Progenitor cell of endocrine pancreas (in vitro differentiated cells): ENCODE measurements at regions not wholly inside any gene's neighbourhood (a gene's known extent, or its start where the extent isn't known, plus 50 kb on each side); places are given as distances from the start of the nearest gene placed in this dataset.

ENCODE experiments used
- DNase-seq: peaks from one replicate; pipeline ENCODE4 v3.0.0; 2021; ENCODE audit warnings: low spot score; ENCODE audit not compliant: unreplicated experiment
- H3K27ac Mint-ChIP-seq: 2 replicates; pipeline ENCODE4 v1.8.0; 2021; ENCODE audit warnings: mild to moderate bottlenecking, moderate library complexity, mixed read lengths
- H3K27me3 Mint-ChIP-seq: 2 replicates; pipeline ENCODE4 v1.8.0; 2021; ENCODE audit warnings: mixed read lengths
- H3K36me3 Mint-ChIP-seq: 2 replicates; pipeline ENCODE4 v1.8.0; 2022; ENCODE audit warnings: mixed read lengths; ENCODE audit not compliant: insufficient read depth
- H3K4me1 Mint-ChIP-seq: 2 replicates; pipeline ENCODE4 v1.8.0; 2021; ENCODE audit warnings: low read depth, mixed read lengths
- H3K4me3 Mint-ChIP-seq: 2 replicates; pipeline ENCODE4 v1.8.0; 2021; ENCODE audit warnings: low read depth, mild to moderate bottlenecking, moderate library complexity, mixed read lengths
- H3K9me3 Mint-ChIP-seq: 2 replicates; pipeline ENCODE4 v1.8.0; 2021; ENCODE audit warnings: low read depth, mixed read lengths
- TF ChIP-seq, protein P1 (sequence below): fragments of 200-600 bp; sonication (generic); IDR thresholded peaks from one replicate; pipeline ENCODE4 v1.5.0; 2021; ENCODE audit warnings: antibody characterized with exemption, mild to moderate bottlenecking; ENCODE audit not compliant: unreplicated experiment

DNA sequence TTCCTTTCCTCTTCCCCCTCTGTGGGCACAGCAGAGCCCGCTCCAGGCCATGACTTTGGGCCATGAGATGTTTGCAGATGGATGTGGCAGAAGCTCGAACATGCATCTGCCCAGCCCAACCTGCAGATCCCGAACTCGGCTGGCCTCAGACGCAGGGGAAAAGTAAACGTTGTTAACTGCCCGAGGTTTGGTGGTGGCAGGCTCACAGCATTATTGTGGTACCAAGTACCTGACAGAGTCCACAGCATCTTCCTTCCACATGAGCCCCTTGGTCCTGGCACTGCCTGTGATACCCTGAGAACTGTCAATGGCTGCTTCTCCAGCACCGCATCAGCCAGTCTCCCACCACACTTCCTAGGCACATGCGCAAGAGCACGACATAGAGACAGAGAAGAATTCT, 424.3 kb downstream of the OCA2 start:
- no peaks in the 10 kb centered on the region for H3K9me3 Mint-ChIP-seq
- DNase-seq, result no peak
- peaks cover 42% of the 10 kb centered on the region for H3K4me1 Mint-ChIP-seq
- TF ChIP-seq, protein P1, sequence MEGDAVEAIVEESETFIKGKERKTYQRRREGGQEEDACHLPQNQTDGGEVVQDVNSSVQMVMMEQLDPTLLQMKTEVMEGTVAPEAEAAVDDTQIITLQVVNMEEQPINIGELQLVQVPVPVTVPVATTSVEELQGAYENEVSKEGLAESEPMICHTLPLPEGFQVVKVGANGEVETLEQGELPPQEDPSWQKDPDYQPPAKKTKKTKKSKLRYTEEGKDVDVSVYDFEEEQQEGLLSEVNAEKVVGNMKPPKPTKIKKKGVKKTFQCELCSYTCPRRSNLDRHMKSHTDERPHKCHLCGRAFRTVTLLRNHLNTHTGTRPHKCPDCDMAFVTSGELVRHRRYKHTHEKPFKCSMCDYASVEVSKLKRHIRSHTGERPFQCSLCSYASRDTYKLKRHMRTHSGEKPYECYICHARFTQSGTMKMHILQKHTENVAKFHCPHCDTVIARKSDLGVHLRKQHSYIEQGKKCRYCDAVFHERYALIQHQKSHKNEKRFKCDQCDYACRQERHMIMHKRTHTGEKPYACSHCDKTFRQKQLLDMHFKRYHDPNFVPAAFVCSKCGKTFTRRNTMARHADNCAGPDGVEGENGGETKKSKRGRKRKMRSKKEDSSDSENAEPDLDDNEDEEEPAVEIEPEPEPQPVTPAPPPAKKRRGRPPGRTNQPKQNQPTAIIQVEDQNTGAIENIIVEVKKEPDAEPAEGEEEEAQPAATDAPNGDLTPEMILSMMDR, result no peak
- peaks cover 11% of the 10 kb centered on the region for H3K27me3 Mint-ChIP-seq
- H3K4me3 Mint-ChIP-seq, result no peak overlapping the region
- H3K36me3 Mint-ChIP-seq, result no peaks in the 10 kb centered on the region
- no peak overlapping the region for H3K27ac Mint-ChIP-seq

GRCh38 chr15:27673766-27674445, 425.2 kb downstream of the OCA2 start:
- H3K9me3 Mint-ChIP-seq, result no peaks in the 10 kb centered on the region
- no peak overlapping the region for H3K4me3 Mint-ChIP-seq
- H3K4me1 Mint-ChIP-seq, result peaks cover 39% of the 10 kb centered on the region
- H3K27ac Mint-ChIP-seq, result no peak overlapping the region
- no peaks in the 10 kb centered on the region for H3K36me3 Mint-ChIP-seq
- TF ChIP-seq, protein P1, result no peak
- DNase-seq, result no peak
- peaks cover 11% of the 10 kb centered on the region for H3K27me3 Mint-ChIP-seq

GRCh38 chr15:27672537-27672936, 426.6 kb downstream of the OCA2 start:
- Mint-ChIP-seq H3K27ac (no peak overlapping the region), H3K36me3 (no peaks in the 10 kb centered on the region), H3K4me3 (no peak overlapping the region), H3K4me1 (peaks cover 37% of the 10 kb centered on the region), H3K27me3 (peaks cover 3% of the 10 kb centered on the region), H3K9me3 (no peaks in the 10 kb centered on the region)
- TF ChIP-seq, protein P1, result no peak
- DNase-seq, result no peak

DNA sequence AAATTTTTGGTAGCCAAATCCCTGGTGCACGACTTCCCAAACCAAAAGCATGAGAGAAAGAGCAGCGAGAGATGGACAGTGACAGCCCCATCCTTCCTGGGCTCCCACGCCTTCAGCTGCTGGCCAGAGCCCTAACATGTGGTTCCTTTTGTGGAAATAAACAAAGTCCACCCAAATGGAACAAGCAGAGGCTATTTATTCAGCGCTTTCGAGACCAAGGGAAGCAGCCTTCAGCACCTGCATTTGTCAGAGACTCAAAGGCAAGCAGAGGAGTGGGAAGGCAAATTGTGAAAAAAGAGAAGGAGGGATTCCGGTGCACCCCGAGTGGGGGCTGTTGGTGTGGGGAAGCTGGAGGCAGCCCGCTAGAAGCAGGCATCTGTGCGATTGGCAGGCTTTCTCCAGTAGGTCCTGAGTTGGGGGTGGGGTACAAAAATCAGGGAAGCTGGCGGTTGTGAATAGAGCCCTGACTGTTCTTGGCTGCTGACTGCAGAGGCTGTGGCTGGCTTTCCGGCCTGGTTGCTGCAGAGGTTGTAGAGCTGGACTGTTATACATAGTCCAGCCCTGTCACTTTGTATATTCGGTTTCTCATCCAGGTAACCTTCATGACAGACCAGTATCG, 427.2 kb downstream of the OCA2 start:
- H3K27ac Mint-ChIP-seq, result no peak overlapping the region
- H3K36me3 Mint-ChIP-seq, result no peaks in the 10 kb centered on the region
- TF ChIP-seq, protein P1, result no peak
- no peak overlapping the region for H3K4me3 Mint-ChIP-seq
- H3K4me1 Mint-ChIP-seq, result peaks cover 37% of the 10 kb centered on the region
- peaks cover 3% of the 10 kb centered on the region for H3K27me3 Mint-ChIP-seq
- no peak for DNase-seq
- no peaks in the 10 kb centered on the region for H3K9me3 Mint-ChIP-seq

- Mint-ChIP-seq H3K4me1 (peaks cover 39% of the 10 kb centered on the region), H3K27me3 (peaks cover 3% of the 10 kb centered on the region), H3K4me3 (no peak overlapping the region), H3K27ac (peak overlapping the region; percentile 71), H3K36me3 (no peaks in the 10 kb centered on the region), H3K9me3 (no peaks in the 10 kb centered on the region)
- TF ChIP-seq, protein P1, result no peak
- DNase-seq, result no peak
Measured at GRCh38 chr15:27670486-27671209, 428.5 kb downstream of the OCA2 start.
